SH-SY5Y (cell line): ENCODE measurements at regions not wholly inside any gene's neighbourhood (a gene's known extent, or its start where the extent isn't known, plus 50 kb on each side); places are given as distances from the start of the nearest gene placed in this dataset.

Source experiments
- GATA2 ChIP-seq: IDR thresholded peaks from 2 replicates; pipeline ENCODE4 v1.6.1; 2011; ENCODE audit warnings: mild to moderate bottlenecking, low read depth, low read length
- GATA3 ChIP-seq: IDR thresholded peaks from 2 replicates; pipeline ENCODE4 v1.6.1; 2011; ENCODE audit warnings: low read depth, mild to moderate bottlenecking, low read length, moderate library complexity

GRCh38 chr1:237983496-237983895 is 92.8 kb upstream of the ZP4 start:
- TF ChIP-seq GATA3 (no peak), GATA2 (no peak)
